NCI-H2029 treated with DMSO at 0.1 percent for 48 hours (cell line): ENCODE measurements at regions not wholly inside any gene's neighbourhood (a gene's known extent, or its start where the extent isn't known, plus 50 kb on each side); places are given as distances from the start of the nearest gene placed in this dataset.
"Not testable (repeated sequence)": the region's sequence is repeated elsewhere in the genome, so short reads cannot be mapped to it uniquely, and the experiment has no call there.

Experiments used
- DNase-seq: peaks from one replicate; lab custom pipeline; 2025; lab: John Stamatoyannopoulos, UW

DNA sequence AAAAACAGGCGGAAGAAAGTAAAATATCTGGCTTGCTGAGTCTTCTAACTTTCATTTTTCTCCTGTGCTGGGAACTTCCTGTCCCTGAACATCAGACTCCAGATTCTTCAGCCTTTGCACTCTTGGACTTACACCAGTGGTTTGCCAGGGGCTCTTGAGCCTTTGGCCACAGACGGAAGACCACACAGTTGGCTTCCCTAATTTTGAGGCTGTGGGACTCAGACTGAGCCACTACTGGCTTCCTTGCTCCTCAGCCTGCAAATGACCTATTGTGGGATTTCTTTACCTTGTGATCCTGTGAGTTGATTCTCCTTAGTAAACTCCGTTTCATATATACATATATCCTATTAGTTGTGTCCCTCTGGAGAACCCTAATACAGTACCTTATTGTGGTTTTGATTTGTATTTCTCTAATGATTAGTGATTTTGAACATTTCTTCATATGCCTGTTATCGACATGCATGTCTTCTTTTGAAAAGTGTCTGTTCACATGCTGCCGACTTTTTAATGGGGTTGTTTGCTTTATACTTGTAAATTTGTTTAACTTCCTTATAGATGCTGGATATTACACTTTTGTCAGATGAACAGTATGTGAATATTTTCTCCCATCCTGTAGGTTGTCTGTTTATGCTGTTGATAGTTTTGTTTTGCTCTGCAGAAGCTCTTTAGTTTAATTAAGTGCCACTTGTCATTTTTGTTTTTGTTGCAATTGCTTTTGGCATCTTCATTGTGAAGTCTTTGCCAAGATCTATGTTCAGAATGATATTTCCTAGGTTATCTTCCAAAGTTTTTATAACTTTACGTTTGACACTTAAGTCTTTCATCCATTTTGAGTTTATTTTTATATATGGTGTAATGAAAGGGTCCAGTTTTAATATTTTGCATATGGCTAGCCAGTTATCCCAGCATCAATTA is 348.8 kb upstream of the SETBP1 start:
- no peak for DNase-seq

DNA sequence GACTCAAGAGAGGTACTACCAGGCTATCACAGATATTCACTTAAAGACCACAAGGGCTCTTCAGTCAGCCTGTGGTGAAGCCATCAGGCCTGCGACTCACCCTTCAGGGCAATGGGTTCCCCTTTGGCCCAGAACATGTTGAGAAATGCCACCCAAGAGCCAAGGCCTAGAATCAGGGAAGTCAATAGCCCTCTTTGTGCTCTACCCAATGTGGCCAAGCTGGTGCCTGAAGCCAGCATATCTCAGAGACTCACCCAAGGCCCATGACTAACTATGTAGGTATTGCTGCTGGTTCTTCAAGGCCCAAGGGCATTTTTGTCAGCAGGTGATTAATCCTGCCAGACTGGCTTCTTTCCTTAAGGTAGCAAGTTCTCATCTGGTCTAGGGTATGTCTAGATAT is 338.9 kb upstream of the SETBP1 start:
- no peak for DNase-seq

DNA sequence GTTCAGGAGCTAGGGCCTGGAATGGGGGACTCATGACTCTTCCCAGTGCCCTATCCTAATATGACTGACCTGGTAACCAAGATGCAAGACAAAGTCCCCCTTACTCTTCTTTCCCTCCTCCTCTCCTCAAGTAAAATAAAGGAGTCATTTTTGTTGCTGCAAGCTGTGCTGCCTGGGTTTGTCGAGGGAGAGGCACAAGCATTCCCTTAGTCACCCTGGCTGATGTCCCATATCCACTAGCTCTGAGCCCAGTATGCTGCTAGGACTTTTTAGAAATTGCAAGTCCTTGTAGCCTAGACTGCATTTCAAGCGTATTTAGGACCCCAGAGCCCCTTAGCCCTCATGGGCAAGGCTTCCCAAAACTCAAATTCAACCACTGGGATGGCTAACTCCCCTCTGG is 338.5 kb upstream of the SETBP1 start:
- no peak for DNase-seq

DNA sequence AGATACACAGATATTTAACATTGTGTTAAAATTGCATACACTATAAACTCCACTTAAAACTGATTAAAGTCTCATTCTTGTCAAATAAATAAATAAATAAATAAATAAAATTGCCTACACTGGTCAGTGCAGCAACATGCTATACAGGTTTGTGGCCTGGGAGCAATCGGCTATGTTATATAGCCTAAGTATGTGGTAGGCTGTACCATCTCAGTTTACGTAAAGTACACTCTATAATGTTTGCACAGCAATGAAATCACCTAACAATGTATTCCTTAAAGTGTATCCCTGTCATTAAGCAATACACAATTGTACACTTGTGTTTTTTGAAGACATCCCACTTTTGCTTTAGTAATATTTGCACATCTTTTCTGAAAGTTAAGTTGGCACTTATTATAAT is 337.7 kb upstream of the SETBP1 start:
- DNase-seq: no peak

DNA sequence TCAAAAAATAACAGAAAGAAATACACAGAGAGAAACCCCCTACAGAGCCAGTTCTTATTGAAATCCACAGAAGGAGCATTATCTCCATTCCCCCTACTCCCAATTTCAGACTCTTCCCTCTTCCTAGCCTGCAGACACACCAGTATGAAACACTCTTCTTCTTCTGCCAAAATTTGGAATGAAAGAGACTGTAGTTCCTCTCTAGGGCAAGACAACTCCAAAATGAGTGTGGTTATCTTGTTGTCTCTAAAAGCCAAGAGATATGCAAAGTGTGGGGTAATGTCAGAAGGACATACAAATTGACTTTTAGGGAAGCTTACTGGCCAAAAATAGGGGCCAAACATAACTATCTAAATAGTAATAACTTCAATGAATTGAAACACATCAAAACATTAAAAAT is 337.1 kb upstream of the SETBP1 start:
- DNase-seq: no peak

DNA sequence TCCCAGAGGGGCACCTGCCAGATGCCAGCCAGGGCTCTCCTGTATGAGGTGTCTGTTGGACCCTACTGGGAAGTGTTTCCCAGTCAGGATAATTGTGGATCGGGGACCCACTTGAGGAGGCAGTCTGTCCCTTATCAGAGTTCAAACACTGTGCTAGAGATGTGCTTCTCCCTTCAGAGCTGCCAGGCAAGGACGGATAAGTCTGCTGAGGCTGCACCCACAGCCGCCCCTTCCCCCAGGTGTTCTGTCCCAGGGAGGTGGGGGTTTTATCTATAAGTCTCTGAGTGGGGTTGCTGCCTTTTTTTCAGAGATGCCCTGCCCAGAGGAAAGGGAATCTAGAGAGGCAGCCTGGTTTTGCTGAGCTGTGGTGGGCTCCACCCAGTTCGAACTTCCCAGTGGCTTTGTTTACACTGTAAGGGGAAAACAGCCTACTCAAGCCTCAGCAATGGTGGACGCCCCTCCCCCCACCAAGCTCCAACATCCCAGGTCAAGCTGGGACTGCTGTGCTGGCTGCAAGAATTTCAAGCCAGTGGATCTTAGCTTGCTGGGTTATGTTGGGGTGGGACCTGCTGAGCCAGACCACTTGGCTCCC is 324.0 kb upstream of the SETBP1 start:
- DNase-seq: no peak

DNA sequence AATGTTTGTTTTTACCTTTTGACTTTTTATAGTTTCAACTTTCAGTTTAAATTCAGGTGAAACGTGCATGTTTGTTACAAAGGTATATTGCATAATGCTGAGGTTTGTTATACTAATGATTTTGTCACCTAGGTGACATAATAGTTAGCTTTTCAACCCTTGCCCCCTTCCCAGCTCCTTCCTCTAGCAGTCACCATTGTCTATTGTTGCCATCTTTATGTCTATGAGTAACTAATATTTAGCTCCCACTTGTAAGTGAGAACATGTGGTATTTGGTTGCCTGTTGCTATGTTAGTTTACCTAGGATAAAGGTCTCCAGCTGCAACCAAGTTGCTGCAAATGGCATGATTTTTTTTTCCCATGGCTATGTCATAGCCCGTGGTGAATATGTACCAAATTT is 322.3 kb upstream of the SETBP1 start:
- DNase-seq: no peak

DNA sequence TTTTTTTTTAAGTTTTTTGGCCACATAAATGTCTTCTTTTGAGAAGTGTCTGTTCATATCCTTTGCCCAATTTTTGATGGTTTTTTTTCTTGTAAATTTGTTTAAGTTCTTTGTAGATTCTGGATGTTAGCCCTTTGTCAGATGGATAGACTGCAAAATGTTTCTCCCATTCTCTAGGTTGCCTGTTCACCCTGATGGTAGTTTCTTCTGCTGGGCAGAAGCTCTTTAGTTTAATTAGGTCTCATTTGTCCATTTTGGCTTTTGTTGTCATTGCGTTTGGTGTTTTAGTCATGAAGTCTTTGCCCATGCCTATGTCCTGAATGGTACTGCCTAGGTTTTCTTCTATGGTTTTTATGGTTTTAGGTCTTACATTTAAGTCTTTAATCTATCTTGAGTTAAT is 320.9 kb upstream of the SETBP1 start:
- DNase-seq: not testable (repeated sequence)

DNA sequence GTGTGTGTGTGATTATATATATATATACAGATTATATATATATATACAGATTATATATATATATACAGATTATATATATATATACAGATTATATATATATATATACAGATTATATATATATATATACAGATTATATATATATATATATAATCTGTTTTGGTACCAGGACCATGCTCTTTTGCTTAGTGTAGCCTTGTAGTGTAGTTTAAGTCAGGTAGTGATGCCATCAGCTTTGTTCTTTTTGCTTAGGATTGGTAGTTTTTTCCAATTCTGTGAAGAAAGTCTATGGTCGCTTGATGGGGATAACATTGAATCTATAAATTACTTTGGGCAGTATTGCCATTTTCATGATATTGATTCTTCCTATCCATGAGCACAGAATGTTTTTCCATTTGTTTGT is 318.5 kb upstream of the SETBP1 start:
- not testable (repeated sequence) for DNase-seq

DNA sequence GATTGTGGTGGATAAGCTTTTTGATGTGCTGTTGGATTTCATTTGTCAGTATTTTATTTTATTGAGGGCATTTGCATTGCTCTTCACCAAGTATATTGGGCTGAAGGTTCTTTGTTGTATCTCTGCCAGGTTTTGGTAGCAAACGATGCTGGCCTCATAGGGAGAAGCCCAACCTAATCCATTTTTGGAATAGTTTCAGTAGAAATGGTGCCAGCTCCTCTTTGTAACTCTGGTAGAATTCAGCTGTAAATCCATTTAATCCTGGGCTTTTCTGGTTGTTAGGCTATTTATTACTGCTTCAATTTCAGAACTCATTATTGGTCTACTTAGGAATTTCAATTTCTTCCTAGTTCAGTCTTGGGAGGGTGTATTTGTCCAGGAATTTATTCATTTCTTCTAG is 309.8 kb upstream of the SETBP1 start:
- DNase-seq: no peak

DNA sequence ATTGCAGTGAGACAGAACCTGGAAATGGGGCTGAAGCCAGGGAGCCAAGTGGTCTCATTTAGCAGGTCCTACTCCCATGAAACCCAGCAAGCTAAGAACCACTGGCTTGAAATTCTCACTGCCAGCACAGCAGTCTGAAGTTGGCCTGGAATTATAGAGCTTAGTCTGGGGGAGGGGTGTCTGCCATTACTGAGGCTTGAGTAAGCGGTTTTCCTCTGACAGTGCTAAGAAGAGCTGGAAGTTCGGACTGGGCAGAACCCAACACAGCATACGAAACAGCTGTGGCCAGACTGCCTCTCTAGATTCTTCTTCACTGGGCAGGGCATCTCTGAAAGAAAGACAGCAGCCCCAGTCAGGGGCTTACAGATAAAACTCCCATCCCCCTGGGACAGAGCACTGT is 305.7 kb upstream of the SETBP1 start:
- DNase-seq: no peak

DNA sequence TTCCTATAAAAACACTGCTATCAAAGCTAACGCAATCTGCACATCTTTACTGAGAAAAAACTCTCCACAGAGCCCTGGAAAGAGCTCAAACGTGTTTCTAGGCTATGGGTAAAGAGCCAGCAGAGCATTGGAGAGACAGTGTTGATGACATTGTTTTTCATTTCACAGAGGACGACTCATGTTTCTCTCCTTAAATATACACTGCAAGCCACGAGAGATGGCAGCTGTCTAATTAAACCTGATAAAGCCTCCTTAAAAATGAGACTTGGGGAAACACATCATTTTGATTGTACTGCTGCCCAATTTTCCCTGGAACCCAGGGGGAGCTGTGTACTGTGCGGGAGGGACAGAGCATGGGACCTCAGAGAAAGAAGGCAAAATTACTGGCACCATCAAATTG is 294.3 kb upstream of the SETBP1 start:
- no peak for DNase-seq

DNA sequence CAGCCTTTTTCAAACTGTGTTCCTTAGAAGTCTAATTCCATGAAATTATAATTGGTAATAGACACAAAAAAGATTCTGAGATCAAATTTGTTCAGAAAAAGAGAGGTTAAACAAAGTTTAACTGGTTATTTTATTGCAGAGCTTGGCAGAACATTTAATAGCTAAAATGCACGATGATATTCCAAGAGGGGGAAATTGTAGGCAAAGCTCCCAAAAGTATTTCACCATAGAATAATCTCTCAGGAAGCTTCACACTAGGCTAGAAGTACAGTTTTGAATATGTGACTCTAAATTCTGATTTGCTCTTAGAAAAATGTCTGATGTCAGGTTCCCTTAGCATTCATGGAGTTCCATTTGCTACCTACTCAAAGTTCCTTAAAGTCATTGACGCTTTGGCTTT is 292.4 kb upstream of the SETBP1 start:
- no peak for DNase-seq

DNA sequence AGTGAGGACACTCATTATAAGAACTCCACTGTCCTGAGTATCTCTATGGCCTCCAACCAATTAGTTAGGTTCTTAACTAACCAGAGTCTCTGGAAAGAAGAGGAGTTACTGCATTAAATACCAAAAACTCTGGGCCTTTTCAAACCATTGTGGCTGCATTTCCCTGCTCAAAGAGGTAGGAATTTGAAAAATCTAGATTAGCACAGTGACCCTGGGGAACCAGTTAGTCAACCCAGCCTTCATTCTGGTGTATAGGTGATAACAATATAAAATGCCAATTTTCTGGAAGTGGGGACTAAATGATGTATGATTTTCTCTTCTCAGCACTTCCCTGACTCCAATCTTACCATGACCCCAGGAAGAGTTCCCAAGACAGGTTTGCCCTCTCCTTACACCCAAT is 287.8 kb upstream of the SETBP1 start:
- no peak for DNase-seq

DNA sequence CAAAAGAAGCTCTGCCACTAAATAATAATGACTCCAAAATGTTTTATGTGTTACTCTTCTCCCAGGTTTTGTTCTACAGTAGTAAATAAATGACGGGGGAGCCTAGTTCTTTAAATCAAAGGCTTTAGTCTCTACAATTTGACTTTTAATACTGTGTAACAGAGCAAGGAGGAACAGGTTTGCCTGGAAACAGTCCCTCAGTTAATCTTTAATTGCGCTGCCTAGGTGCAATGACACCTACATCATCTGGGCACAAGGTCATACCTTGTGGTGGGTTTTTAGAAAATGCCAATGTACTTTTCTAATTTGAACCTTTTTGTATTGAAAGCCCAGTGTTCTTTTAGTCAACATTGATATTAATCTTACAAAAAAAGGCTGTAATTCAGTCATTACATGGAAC is 287.3 kb upstream of the SETBP1 start:
- DNase-seq: no peak

DNA sequence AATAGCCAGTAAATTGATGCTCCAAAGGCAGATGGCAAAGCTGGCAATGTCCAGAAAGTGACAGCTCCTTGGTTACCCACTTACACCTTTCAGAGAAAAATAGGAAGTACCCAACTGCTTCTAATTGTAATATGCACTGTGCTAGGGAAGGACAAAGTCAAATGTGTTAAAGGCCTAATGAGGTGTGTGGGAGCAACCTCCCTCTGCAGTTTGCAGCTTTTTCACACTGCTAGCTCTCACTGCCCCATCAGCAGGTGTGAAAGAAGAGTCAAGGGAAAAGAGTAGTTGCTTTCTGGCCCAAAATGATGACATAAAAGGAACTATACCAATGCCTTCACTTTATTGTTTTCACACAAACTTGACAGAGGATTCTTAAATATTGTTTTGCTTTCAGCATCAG is 284.1 kb upstream of the SETBP1 start:
- no peak for DNase-seq

DNA sequence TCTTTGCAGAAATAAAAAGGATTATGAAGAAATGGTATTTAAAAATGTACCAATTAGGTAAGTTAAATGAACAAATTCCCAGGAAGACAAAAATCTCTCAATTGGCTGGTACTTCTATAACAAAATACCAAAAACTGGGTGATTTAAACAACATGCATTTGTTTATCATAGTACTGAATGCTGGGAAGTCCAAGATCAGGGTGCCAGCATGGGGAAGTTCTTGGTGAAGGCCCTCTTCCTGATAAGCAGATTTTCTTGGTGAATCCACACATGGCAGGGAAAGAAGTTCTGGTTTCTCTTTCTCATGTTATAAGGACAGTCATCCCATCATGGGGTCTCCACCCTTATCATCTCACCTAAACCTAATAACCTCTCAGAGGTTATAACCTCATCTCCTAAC is 271.6 kb upstream of the SETBP1 start:
- DNase-seq: no peak

DNA sequence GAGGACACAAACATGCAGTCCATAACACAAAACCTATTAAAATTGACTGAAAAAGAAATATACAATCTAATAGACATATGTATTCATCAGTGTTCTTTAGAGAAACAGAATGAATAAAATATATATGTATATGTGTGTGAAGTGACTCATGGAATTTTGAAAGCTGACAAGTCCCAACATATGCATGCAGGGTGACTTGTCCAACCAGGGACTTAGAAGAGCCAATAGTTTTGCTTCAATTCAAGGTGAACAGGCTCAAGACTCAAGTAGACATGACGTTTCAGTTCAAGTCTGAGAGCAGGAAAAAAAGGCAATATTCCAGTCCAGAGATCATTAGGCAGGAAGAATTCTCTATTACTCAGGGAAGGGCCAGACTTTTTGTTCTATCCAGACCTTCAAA is 271.2 kb upstream of the SETBP1 start:
- DNase-seq: no peak

DNA sequence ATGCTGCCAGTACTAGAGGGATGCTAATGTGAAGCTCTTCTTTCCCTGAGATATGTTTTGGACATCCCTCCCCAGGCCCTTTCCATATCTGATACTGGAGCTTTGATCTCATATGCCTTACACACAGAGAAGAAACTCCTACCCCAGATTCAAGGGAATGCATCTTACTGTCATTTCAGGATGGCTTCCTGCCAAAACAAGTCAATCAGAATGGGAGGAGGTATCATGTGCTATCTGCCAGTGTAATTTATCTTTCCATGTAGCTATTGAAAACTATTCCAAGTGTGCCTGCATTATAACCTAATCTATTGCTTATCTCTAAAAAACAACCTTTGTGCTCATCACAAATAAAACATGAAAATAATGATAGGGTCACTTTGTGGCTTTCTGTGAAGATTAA is 269.9 kb upstream of the SETBP1 start:
- DNase-seq: no peak

DNA sequence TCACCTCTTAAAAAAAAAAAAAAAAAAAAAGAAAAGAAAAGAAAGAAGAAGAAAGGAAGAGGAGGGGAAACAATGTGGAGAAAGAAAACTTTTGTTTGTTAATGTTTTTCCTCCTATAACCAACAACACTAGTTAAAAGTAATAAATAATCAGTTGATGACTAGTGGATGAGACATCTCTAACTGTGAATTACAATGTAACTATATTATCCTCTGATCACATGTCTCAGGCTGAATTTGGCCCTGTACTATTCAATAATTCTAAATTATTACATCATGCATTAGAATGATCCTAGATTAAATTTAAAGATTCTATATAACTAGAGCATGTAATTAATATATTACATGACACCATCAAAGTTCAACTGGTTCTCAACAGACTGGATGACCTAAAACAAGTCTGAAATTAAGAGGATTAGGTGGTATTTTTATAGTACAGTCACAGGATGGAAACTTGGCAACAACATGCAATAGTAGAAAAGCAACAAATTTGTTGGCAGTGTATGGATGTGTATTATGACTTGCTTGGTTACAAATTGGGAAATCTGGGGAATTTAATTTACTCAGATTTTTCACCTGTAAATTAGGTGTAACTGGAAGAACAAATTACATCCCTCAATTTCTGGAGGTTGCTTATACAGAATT is 269.3 kb upstream of the SETBP1 start:
- no peak for DNase-seq

DNA sequence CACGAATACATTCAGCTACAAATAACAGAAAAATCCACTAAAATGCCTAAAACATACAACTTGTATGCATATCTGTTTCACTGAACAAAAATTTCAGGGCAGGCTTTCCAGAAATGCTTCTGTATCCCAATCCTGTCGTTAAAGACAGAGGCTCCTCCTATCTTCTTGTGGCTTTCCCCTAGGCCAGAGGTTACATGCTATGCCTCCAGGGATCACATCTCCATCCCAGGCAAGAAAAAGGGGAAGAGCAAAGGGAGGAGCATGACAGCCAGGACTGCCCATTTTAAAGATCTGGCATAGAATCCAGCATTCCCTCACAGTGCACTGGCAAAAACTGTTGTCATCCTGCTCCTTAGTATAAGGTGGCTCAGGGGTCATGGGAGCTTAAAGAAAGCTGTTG is 268.7 kb upstream of the SETBP1 start:
- no peak for DNase-seq

DNA sequence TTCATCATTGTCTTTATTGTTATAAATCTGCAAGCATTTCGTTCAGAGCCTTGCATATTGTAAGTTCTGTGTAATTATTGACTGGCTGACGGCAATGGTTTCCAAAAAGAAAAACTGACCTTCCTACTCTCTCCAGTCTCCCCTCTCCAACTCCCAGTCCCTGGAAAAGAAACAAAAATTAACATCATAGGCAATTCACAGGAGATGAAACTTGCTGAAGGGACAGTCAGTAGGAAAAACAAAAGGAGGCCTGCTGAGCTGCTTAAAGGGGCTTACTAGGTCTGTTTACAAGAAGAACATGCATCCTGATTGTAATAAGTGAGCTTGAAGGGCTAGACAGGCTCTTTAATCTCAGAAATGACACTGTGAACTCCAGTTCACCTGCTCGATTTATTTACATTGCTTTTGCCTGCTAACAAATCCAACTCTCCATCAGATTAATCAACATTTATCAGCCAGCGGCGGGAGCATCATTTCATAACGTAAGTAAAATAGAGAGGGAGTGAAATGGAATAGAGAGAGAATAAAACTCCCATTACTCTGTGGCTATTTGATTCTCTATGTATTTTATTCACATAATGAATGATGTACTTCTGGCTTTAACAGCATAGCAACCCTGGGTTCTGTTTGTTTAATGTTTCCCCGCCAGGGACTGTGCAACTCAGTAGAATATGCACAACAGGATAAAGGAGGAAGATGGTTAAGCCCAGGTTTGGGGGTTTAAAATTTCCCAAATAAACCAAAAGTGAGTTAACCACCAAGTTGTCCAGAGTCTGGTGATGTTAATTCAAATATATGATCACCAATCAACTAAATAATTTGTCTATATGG is 256.7 kb upstream of the SETBP1 start:
- DNase-seq: no peak

DNA sequence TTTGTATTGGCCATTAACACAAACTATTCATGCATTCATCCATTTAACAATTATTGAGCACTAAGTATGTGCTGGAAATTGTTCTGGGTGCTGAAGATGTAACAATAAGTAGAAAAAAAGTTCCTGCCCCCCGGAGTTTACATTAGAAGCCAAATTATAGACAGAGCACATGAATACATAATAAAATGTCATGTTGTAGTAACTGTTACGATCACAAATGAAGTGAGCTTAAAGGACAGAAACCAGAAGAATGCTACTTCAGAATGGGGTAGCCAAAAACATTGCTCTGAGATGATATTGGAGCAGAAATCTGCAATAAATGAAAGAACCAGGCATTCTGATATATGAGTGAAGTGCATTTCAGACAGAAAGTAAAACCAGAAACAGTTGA is 256.0 kb upstream of the SETBP1 start:
- no peak for DNase-seq
